A673 (cell line): ENCODE measurements at regions not wholly inside any gene's neighbourhood (a gene's known extent, or its start where the extent isn't known, plus 50 kb on each side); places are given as distances from the start of the nearest gene placed in this dataset.

Experiments
- BruUV-seq: library from RNA; stranded (reverse); fragments of 400-500 nt; replicated peaks from 2 replicates; lab custom pipeline; 2021; lab: Mats Ljungman, UMichigan
- CTCF ChIA-PET: fragments of 300-600 bp; sonication (Branson Sonifier 250); formaldehyde crosslinking; loops from one replicate; lab custom pipeline; 2022; ENCODE audit warnings: antibody characterized with exemption; lab: Charles Lee
- POLR2A ChIA-PET: fragments of 300-600 bp; sonication (Branson Sonifier 250); formaldehyde crosslinking; loops from one replicate; lab custom pipeline; 2022; ENCODE audit warnings: antibody characterized with exemption; ENCODE audit not compliant: low non-redundant PET; lab: Charles Lee
- DNase-seq: peaks from one replicate; pipeline ENCODE4 v3.0.0-alpha.2; 2015; ENCODE audit warnings: low spot score
- H3K27ac ChIP-seq: fragments of 200-600 bp; sonication (generic); 2 replicates; pipeline ENCODE4 v1.5.1; 2016; ENCODE audit warnings: mixed run types, low read depth, mild to moderate bottlenecking, mixed read lengths, antibody characterized with exemption, low read length; ENCODE audit not compliant: poor library complexity, severe bottlenecking
- H3K27me3 ChIP-seq: fragments of 200-600 bp; sonication (generic); replicated peaks from 2 replicates; pipeline ENCODE4 v1.6.1; 2017; ENCODE audit warnings: mixed run types, low read depth, mild to moderate bottlenecking, mixed read lengths, antibody characterized with exemption, low read length; ENCODE audit not compliant: insufficient read depth, poor library complexity
- H3K36me3 ChIP-seq: fragments of 200-600 bp; sonication (generic); 2 replicates; pipeline ENCODE4 v1.6.1; 2016; ENCODE audit warnings: mixed run types, mild to moderate bottlenecking, mixed read lengths, antibody characterized with exemption, low read length; ENCODE audit not compliant: insufficient read depth, poor library complexity, severe bottlenecking
- H3K4me1 ChIP-seq: fragments of 200-600 bp; sonication (generic); 2 replicates; pipeline ENCODE4 v1.6.1; 2017; ENCODE audit warnings: mixed run types, mild to moderate bottlenecking, mixed read lengths, antibody characterized with exemption, low read length; ENCODE audit not compliant: insufficient read depth, poor library complexity, severe bottlenecking
- H3K4me3 ChIP-seq: fragments of 200-600 bp; sonication (generic); 2 replicates; pipeline ENCODE4 v1.5.1; 2016; ENCODE audit warnings: low read depth, mixed run types, mild to moderate bottlenecking, mixed read lengths, low read length; ENCODE audit not compliant: poor library complexity, severe bottlenecking
- H3K9me3 ChIP-seq: fragments of 200-600 bp; sonication (generic); 2 replicates; pipeline ENCODE4 v1.6.1; 2016; ENCODE audit warnings: mixed run types, low read depth, mild to moderate bottlenecking, mixed read lengths, antibody characterized with exemption, low read length; ENCODE audit not compliant: poor library complexity, severe bottlenecking
- EZH2 ChIP-seq: fragments of 200-600 bp; sonication (generic); IDR thresholded peaks from 2 replicates; pipeline ENCODE4 v1.6.1; 2017; ENCODE audit warnings: borderline replicate concordance, low read depth, mild to moderate bottlenecking, mixed read lengths, antibody characterized with exemption, low read length; ENCODE audit not compliant: poor library complexity, severe bottlenecking
- intact Hi-C: fragments of 100-400 bp; cut with micrococcal nuclease; formaldehyde crosslinking; loops from one replicate; pipeline ENCODE4 v1.10.0; 2022; ENCODE audit not compliant: unreplicated experiment
- TF ChIP-seq, protein P1 (sequence below): fragments of 300-800, 200-600 bp; sonication (generic); conservative IDR thresholded peaks from 2 replicates; pipeline ENCODE4 v1.5.1; 2017; ENCODE audit warnings: low read depth, mild to moderate bottlenecking, antibody characterized with exemption, low read length, moderate library complexity, mixed read lengths

DNA sequence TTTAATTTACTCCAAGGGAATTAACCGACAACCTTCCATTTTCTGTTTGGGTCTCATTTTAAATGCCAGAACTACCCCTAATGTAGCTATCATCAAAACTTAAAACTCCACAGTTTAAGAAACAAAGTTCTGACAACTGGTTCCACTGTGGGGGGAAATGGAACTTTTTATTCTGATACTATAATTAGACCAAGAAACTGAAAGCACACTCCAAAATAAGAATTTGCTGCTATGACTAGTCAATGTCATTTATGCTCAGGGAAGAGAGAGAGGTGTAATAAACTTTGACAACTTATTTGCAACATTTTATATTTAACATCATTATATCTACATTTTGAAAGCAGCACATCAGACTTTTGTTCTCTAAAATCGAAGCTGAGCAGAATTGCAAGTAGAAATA is 169.2 kb downstream of the ANXA2 start:
- Histone ChIP-seq H3K9me3 (no peaks in the 10 kb centered on the region), H3K27me3 (peaks cover 41% of the 10 kb centered on the region), H3K27ac (no peak overlapping the region), H3K4me3 (no peak overlapping the region), H3K36me3 (no peaks in the 10 kb centered on the region), H3K4me1 (no peaks in the 10 kb centered on the region)
- no peak for DNase-seq
- BruUV-seq: no TSS peak
- TF ChIP-seq, protein P1, sequence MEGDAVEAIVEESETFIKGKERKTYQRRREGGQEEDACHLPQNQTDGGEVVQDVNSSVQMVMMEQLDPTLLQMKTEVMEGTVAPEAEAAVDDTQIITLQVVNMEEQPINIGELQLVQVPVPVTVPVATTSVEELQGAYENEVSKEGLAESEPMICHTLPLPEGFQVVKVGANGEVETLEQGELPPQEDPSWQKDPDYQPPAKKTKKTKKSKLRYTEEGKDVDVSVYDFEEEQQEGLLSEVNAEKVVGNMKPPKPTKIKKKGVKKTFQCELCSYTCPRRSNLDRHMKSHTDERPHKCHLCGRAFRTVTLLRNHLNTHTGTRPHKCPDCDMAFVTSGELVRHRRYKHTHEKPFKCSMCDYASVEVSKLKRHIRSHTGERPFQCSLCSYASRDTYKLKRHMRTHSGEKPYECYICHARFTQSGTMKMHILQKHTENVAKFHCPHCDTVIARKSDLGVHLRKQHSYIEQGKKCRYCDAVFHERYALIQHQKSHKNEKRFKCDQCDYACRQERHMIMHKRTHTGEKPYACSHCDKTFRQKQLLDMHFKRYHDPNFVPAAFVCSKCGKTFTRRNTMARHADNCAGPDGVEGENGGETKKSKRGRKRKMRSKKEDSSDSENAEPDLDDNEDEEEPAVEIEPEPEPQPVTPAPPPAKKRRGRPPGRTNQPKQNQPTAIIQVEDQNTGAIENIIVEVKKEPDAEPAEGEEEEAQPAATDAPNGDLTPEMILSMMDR: no peak
- no peak for TF ChIP-seq EZH2
- ChIA-PET POLR2A (no interaction called here), CTCF (no interaction called here)
- intact Hi-C loops: no loop called here

DNA sequence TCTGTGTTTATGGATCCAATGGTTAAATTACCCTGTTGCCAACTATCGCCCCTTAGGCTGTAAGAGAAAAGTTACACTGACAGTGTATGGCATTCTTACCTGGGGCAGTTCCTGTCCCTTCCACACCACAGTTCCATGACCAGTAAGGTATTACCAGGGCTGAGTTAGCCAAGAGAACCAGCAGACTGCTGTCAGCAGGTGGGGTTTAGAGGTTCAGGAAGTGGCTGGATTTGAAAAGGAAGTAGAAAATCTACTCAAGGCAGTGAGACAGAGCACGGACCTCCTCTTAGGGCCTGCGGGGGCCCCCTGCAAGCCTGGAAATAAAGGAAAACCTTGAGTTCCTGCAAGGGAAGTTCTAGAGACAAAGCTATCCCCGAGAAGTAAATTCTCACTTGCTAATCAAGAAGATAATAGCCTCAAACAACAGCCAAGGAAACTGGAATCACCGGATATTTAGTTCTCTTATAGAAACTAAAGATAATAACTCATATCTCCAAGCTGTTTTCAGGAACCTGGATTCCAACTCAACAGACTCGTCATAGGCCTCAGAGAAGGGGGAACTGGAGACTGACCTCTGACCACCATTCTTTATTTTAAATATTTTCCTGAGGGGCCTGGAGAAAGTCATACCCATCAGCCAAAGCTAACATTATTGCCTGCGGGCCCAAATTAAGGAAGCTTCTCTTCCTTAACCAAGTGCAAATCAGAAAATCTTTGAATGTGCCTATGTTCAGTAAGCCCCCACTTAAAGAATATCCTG is 161.7 kb downstream of the ANXA2 start:
- BruUV-seq: no TSS peak
- H3K4me3 ChIP-seq: no peak overlapping the region

DNA sequence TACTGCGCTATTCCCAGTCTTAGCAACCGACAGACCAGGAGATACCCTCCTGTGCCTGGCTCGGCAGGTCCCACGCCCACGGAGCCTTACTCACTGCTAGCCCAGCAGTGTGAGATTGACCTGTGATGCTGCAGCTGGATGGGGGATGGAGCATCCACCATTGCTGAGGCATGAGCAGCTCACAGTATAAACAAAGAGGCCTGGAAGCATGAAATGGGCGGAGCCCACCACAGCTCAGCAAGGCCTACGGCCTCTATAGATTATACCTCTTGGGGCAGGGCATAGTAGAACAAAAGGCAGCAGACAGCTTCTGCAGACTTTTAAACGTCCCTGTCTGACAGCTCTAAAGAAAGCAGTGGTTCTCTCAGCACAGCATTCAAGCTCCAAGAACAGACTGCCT is 160.3 kb downstream of the ANXA2 start:
- H3K4me1 ChIP-seq: no peaks in the 10 kb centered on the region
- no peak for DNase-seq
- TF ChIP-seq, protein P1: no peak
- TF ChIP-seq EZH2: no peak
- CTCF ChIA-PET: no interaction called here
- no TSS peak for BruUV-seq
- no peak overlapping the region for H3K4me3 ChIP-seq
- H3K27ac ChIP-seq: no peak overlapping the region
- no peaks in the 10 kb centered on the region for H3K9me3 ChIP-seq
- no peaks in the 10 kb centered on the region for H3K36me3 ChIP-seq
- H3K27me3 ChIP-seq: no peaks in the 10 kb centered on the region
- intact Hi-C loops: no loop called here
- POLR2A ChIA-PET: no interaction called here

More for the DNA sequence above, 161.7 kb downstream of the ANXA2 start:
- ChIA-PET CTCF (no interaction called here), POLR2A (no interaction called here)
- H3K36me3 ChIP-seq: no peaks in the 10 kb centered on the region
- no peaks in the 10 kb centered on the region for H3K27me3 ChIP-seq
- DNase-seq: no peak
- intact Hi-C loops: no loop called here
- TF ChIP-seq, protein P1: no peak
- TF ChIP-seq EZH2: no peak
- no peaks in the 10 kb centered on the region for H3K4me1 ChIP-seq
- H3K27ac ChIP-seq: no peak overlapping the region
- H3K9me3 ChIP-seq: no peaks in the 10 kb centered on the region
